SK-N-SH (cell line): ENCODE measurements at regions not wholly inside any gene's neighbourhood (a gene's known extent, or its start where the extent isn't known, plus 50 kb on each side); places are given as distances from the start of the nearest gene placed in this dataset.

ENCODE experiments used
- CTCF ChIA-PET: fragments of 300-600, 350-600 bp; formaldehyde crosslinking; extraction: SDS; loops from one replicate; lab custom pipeline; 2021; lab: Yijun Ruan, JAX
- POLR2A ChIA-PET: fragments of 350-600 bp; sonication (Branson Sonifier 250); formaldehyde crosslinking; extraction: SDS; loops from one replicate; lab custom pipeline; 2020; ENCODE audit warnings: antibody characterized with exemption, inconsistent platforms; lab: Yijun Ruan, JAX
- DNase-seq: peaks from one replicate; pipeline ENCODE4 v3.0.0; 2012
- H2AFZ ChIP-seq: fragments of 200-600 bp; sonication (generic); 2 replicates; pipeline ENCODE4 v1.8.1; 2016; ENCODE audit warnings: antibody characterized with exemption, mild to moderate bottlenecking, low read depth
- H3F3A ChIP-seq: fragments of 200-600 bp; sonication (generic); replicated peaks from 2 replicates; pipeline ENCODE3; 2016; ENCODE audit warnings: antibody characterized with exemption, mild to moderate bottlenecking; ENCODE audit not compliant: insufficient read depth
- H3K27ac ChIP-seq, 2 experiments: fragments of 200-500 bp in 1 of 2; fragments of 200-600 bp in 1 of 2; sonication (Bioruptor generic) in 1 of 2; sonication (generic), shearing (Covaris generic) in 1 of 2; 2 replicates each; pipeline versions ENCODE4 v1.5.1 to v1.6.1; 2014 to 2016; ENCODE audit warnings: low read depth in 2 of 2, inconsistent platforms in 1 of 2, low read length in 1 of 2, mild to moderate bottlenecking in 1 of 2, mixed read lengths in 1 of 2
- H3K27me3 ChIP-seq: fragments of 200-600 bp; sonication (generic), shearing (Covaris generic); 2 replicates; pipeline ENCODE4 v1.6.1; 2016; ENCODE audit warnings: mixed run types; ENCODE audit not compliant: insufficient read depth
- H3K36me3 ChIP-seq, 2 experiments: fragments of 200-500 bp in 1 of 2; fragments of 200-600 bp in 1 of 2; sonication (Bioruptor generic) in 1 of 2; sonication (generic) in 1 of 2; replicated peaks in 1 of 2; 2 replicates each; pipeline versions ENCODE3 to v1.5.1; 2014 to 2016; ENCODE audit warnings: low read length in 1 of 2, mild to moderate bottlenecking in 1 of 2; ENCODE audit not compliant: insufficient read depth in 2 of 2, control insufficient read depth in 1 of 2
- H3K4me1 ChIP-seq, 2 experiments: fragments of 200-500 bp in 1 of 2; fragments of 200-600 bp in 1 of 2; sonication (Bioruptor generic) in 1 of 2; sonication (generic), shearing (Covaris generic) in 1 of 2; 2 replicates each; pipeline versions ENCODE4 v1.5.1 to v1.6.1; 2014 to 2016; ENCODE audit warnings: low read depth in 1 of 2, low read length in 1 of 2, mixed run types in 1 of 2; ENCODE audit not compliant: insufficient read depth in 2 of 2, control insufficient read depth in 1 of 2
- H3K4me2 ChIP-seq: fragments of 200-600 bp; sonication (generic), shearing (Covaris generic); 2 replicates; pipeline ENCODE4 v1.6.1; 2017; ENCODE audit warnings: mixed run types
- H3K4me3 ChIP-seq, 2 experiments: fragments of 200-500 bp in 1 of 2; fragments of 200-600 bp in 1 of 2; sonication (Bioruptor generic) in 1 of 2; sonication (generic), shearing (Covaris generic) in 1 of 2; 2 replicates each; pipeline versions ENCODE4 v1.5.1 to v1.8.1; 2014 to 2016; ENCODE audit warnings: low read depth in 2 of 2, inconsistent platforms in 1 of 2, low read length in 1 of 2, mild to moderate bottlenecking in 1 of 2, mixed read lengths in 1 of 2, moderate library complexity in 1 of 2
- H3K79me2 ChIP-seq: fragments of 200-600 bp; sonication (generic); 2 replicates; pipeline ENCODE4 v1.8.1; 2017; ENCODE audit warnings: mild to moderate bottlenecking; ENCODE audit not compliant: insufficient read depth
- H3K9ac ChIP-seq: fragments of 200-600 bp; sonication (generic); 2 replicates; pipeline ENCODE4 v1.6.1; 2017; ENCODE audit warnings: mixed run types
- H3K9me2 ChIP-seq: fragments of 200-600 bp; sonication (generic); 2 replicates; pipeline ENCODE4 v1.6.1; 2017; ENCODE audit warnings: mixed run types
- H3K9me3 ChIP-seq: fragments of 200-600 bp; sonication (generic); 2 replicates; pipeline ENCODE4 v1.6.1; 2017; ENCODE audit warnings: mixed run types, mild to moderate bottlenecking, moderate library complexity
- H4K20me1 ChIP-seq: fragments of 200-600 bp; sonication (generic); 2 replicates; pipeline ENCODE4 v1.6.1; 2017; ENCODE audit warnings: mild to moderate bottlenecking, mixed run types; ENCODE audit not compliant: insufficient read depth
- CHD2 ChIP-seq: fragments of 150-350 bp; IDR thresholded peaks from 2 replicates; pipeline ENCODE4 v1.6.1; 2018; ENCODE audit warnings: low read length; ENCODE audit not compliant: partially characterized antibody
- ELF1 ChIP-seq: IDR thresholded peaks from 2 replicates; pipeline ENCODE4 v1.4.0; 2012
- GATA2 ChIP-seq: sonication (generic); formaldehyde crosslinking; IDR thresholded peaks from 2 replicates; pipeline ENCODE4 v1.5.0; 2020; ENCODE audit warnings: mild to moderate bottlenecking, missing genetic modification reagents
- MEF2A ChIP-seq: IDR thresholded peaks from 2 replicates; pipeline ENCODE4 v1.4.0; 2012; ENCODE audit warnings: low read depth, borderline replicate concordance
- NFIC ChIP-seq: IDR thresholded peaks from 2 replicates; pipeline ENCODE4 v1.4.0; 2012; ENCODE audit warnings: borderline replicate concordance
- NRF1 ChIP-seq: IDR thresholded peaks from 2 replicates; pipeline ENCODE4 v1.6.1; 2012; ENCODE audit warnings: low read depth, mild to moderate bottlenecking, low read length
- TCF12 ChIP-seq: IDR thresholded peaks from 2 replicates; pipeline ENCODE4 v1.4.0; 2012
- TEAD4 ChIP-seq: IDR thresholded peaks from 2 replicates; pipeline ENCODE4 v1.4.0; 2012; ENCODE audit warnings: mild to moderate bottlenecking, borderline replicate concordance; ENCODE audit not compliant: insufficient read depth
- TF ChIP-seq, protein P1 (sequence below): IDR thresholded peaks from 2 replicates; pipeline ENCODE4; 2012
- TF ChIP-seq, protein P2 (sequence below): IDR thresholded peaks from 2 replicates; pipeline ENCODE4 v1.4.0; 2012; ENCODE audit warnings: low read depth, borderline replicate concordance
- TF ChIP-seq, protein P3 (sequence below): IDR thresholded peaks from 2 replicates; pipeline ENCODE4 v1.4.0; 2012; ENCODE audit warnings: low read depth
- TF ChIP-seq, protein P4 (sequence below): fragments of 200-600 bp; sonication (generic); IDR thresholded peaks from 2 replicates; pipeline ENCODE4 v1.6.1; 2017; ENCODE audit warnings: antibody characterized with exemption, mild to moderate bottlenecking, moderate library complexity
- TF ChIP-seq, protein P5 (sequence below): IDR thresholded peaks from 2 replicates; pipeline ENCODE4 v1.6.1; 2012; ENCODE audit warnings: mild to moderate bottlenecking, low read depth, low read length, moderate library complexity
- TF ChIP-seq, protein P6 (sequence below): IDR thresholded peaks from 2 replicates; pipeline ENCODE4 v1.4.0; 2012; ENCODE audit warnings: low read depth, borderline replicate concordance
- TF ChIP-seq, protein P7 (sequence below): fragments of 150-350 bp; IDR thresholded peaks from 2 replicates; pipeline ENCODE4 v1.6.1; 2016; ENCODE audit warnings: mild to moderate bottlenecking, low read depth, low read length

DNA sequence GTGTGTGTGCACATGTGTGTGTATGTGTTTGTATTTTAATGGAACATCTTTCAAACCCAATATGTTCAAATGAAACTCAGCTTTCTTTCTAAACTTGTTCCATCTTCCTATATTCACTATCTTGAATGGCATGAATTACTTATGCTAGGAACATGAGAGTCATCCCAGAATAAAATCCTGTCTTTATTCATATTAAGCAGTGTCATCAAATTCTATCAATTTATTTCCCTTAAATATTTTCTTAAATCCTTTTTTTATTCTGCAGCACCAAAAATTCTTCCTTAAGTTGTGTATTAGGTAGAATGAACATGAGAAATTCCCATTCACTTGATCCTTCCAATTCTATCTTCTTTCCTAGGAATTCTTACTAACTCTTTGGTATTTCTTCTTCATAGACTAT, 146.6 kb upstream of the PCDH15 start:
- CTCF ChIA-PET, result no interaction called here
- H2AFZ ChIP-seq, result no peak overlapping the region
- H3F3A ChIP-seq, result no peaks in the 10 kb centered on the region
- no peak overlapping the region for H3K4me2 ChIP-seq
- H3K9ac ChIP-seq, result no peak overlapping the region
- H3K4me1 ChIP-seq, result no peaks in the 10 kb centered on the region
- POLR2A ChIA-PET, result no interaction called here
- no peak overlapping the region for H3K4me3 ChIP-seq
- no peaks in the 10 kb centered on the region for H3K27me3 ChIP-seq
- H3K79me2 ChIP-seq, result no peaks in the 10 kb centered on the region
- DNase-seq, result no peak
- no peaks in the 10 kb centered on the region for H4K20me1 ChIP-seq
- H3K27ac ChIP-seq, result no peak overlapping the region
- no peaks in the 10 kb centered on the region for H3K36me3 ChIP-seq
- no peaks in the 10 kb centered on the region for H3K9me3 ChIP-seq
- TF ChIP-seq, protein P1, sequence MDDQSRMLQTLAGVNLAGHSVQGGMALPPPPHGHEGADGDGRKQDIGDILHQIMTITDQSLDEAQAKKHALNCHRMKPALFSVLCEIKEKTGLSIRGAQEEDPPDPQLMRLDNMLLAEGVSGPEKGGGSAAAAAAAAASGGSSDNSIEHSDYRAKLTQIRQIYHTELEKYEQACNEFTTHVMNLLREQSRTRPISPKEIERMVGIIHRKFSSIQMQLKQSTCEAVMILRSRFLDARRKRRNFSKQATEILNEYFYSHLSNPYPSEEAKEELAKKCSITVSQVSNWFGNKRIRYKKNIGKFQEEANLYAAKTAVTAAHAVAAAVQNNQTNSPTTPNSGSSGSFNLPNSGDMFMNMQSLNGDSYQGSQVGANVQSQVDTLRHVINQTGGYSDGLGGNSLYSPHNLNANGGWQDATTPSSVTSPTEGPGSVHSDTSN, result no peak
- TF ChIP-seq ELF1 (no peak), MEF2A (no peak), TEAD4 (no peak), CHD2 (no peak), GATA2 (CRISPR knock-in tag) (no peak), TCF12 (no peak), NRF1 (no peak), NFIC (no peak)
- TF ChIP-seq, protein P2, sequence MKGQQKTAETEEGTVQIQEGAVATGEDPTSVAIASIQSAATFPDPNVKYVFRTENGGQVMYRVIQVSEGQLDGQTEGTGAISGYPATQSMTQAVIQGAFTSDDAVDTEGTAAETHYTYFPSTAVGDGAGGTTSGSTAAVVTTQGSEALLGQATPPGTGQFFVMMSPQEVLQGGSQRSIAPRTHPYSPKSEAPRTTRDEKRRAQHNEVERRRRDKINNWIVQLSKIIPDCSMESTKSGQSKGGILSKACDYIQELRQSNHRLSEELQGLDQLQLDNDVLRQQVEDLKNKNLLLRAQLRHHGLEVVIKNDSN, result no peak
- TF ChIP-seq, protein P3, sequence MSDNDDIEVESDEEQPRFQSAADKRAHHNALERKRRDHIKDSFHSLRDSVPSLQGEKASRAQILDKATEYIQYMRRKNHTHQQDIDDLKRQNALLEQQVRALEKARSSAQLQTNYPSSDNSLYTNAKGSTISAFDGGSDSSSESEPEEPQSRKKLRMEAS, result no peak
- TF ChIP-seq, protein P4, sequence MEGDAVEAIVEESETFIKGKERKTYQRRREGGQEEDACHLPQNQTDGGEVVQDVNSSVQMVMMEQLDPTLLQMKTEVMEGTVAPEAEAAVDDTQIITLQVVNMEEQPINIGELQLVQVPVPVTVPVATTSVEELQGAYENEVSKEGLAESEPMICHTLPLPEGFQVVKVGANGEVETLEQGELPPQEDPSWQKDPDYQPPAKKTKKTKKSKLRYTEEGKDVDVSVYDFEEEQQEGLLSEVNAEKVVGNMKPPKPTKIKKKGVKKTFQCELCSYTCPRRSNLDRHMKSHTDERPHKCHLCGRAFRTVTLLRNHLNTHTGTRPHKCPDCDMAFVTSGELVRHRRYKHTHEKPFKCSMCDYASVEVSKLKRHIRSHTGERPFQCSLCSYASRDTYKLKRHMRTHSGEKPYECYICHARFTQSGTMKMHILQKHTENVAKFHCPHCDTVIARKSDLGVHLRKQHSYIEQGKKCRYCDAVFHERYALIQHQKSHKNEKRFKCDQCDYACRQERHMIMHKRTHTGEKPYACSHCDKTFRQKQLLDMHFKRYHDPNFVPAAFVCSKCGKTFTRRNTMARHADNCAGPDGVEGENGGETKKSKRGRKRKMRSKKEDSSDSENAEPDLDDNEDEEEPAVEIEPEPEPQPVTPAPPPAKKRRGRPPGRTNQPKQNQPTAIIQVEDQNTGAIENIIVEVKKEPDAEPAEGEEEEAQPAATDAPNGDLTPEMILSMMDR, result no peak
- TF ChIP-seq, protein P5, sequence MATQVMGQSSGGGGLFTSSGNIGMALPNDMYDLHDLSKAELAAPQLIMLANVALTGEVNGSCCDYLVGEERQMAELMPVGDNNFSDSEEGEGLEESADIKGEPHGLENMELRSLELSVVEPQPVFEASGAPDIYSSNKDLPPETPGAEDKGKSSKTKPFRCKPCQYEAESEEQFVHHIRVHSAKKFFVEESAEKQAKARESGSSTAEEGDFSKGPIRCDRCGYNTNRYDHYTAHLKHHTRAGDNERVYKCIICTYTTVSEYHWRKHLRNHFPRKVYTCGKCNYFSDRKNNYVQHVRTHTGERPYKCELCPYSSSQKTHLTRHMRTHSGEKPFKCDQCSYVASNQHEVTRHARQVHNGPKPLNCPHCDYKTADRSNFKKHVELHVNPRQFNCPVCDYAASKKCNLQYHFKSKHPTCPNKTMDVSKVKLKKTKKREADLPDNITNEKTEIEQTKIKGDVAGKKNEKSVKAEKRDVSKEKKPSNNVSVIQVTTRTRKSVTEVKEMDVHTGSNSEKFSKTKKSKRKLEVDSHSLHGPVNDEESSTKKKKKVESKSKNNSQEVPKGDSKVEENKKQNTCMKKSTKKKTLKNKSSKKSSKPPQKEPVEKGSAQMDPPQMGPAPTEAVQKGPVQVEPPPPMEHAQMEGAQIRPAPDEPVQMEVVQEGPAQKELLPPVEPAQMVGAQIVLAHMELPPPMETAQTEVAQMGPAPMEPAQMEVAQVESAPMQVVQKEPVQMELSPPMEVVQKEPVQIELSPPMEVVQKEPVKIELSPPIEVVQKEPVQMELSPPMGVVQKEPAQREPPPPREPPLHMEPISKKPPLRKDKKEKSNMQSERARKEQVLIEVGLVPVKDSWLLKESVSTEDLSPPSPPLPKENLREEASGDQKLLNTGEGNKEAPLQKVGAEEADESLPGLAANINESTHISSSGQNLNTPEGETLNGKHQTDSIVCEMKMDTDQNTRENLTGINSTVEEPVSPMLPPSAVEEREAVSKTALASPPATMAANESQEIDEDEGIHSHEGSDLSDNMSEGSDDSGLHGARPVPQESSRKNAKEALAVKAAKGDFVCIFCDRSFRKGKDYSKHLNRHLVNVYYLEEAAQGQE, result no peak
- TF ChIP-seq, protein P6, sequence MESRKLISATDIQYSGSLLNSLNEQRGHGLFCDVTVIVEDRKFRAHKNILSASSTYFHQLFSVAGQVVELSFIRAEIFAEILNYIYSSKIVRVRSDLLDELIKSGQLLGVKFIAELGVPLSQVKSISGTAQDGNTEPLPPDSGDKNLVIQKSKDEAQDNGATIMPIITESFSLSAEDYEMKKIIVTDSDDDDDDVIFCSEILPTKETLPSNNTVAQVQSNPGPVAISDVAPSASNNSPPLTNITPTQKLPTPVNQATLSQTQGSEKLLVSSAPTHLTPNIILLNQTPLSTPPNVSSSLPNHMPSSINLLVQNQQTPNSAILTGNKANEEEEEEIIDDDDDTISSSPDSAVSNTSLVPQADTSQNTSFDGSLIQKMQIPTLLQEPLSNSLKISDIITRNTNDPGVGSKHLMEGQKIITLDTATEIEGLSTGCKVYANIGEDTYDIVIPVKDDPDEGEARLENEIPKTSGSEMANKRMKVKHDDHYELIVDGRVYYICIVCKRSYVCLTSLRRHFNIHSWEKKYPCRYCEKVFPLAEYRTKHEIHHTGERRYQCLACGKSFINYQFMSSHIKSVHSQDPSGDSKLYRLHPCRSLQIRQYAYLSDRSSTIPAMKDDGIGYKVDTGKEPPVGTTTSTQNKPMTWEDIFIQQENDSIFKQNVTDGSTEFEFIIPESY, result no peak
- TF ChIP-seq, protein P7, sequence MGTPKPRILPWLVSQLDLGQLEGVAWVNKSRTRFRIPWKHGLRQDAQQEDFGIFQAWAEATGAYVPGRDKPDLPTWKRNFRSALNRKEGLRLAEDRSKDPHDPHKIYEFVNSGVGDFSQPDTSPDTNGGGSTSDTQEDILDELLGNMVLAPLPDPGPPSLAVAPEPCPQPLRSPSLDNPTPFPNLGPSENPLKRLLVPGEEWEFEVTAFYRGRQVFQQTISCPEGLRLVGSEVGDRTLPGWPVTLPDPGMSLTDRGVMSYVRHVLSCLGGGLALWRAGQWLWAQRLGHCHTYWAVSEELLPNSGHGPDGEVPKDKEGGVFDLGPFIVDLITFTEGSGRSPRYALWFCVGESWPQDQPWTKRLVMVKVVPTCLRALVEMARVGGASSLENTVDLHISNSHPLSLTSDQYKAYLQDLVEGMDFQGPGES, result no peak
- no peaks in the 10 kb centered on the region for H3K9me2 ChIP-seq
